ENCODE measurements at regions not wholly inside any gene's neighbourhood (a gene's known extent, or its start where the extent isn't known, plus 50 kb on each side); places are given as distances from the start of the nearest gene placed in this dataset.

GRCh38 chr5:110321117-110321516 is 405.4 kb downstream of the TMEM232 start:
- 74 to 90% methylated on average over 1 of the region's 1 CpG for WGBS, 2 donors
- H3K9me3 ChIP-seq: no peaks in the 10 kb centered on the region
- no peak overlapping the region for H3K27ac ChIP-seq
- intact Hi-C loops (cut with DNase I): no loop called here
- no peak for DNase-seq
- no peaks in the 10 kb centered on the region for H3K27me3 ChIP-seq
- H3K4me1 ChIP-seq: no peaks in the 10 kb centered on the region
- TF ChIP-seq CTCF (IDR thresholded peaks at IDR 0.05) (no peak), POLR2A (IDR thresholded peaks at IDR 0.05) (no peak)
- no peak overlapping the region for H3K4me3 ChIP-seq (replicated peaks in 1 of 3)
- H3K36me3 ChIP-seq: no peaks in the 10 kb centered on the region

- Histone ChIP-seq H3K4me3 (replicated peaks in 1 of 3) (no peak overlapping the region), H3K36me3 (no peaks in the 10 kb centered on the region), H3K27ac (no peak overlapping the region), H3K27me3 (no peaks in the 10 kb centered on the region), H3K9me3 (no peaks in the 10 kb centered on the region), H3K4me1 (no peaks in the 10 kb centered on the region)
- WGBS, 2 donors: 91 to 97% methylated on average over 1 of the region's 1 CpG
- intact Hi-C loops (cut with DNase I): no loop called here
- TF ChIP-seq CTCF (IDR thresholded peaks at IDR 0.05) (no peak), POLR2A (IDR thresholded peaks at IDR 0.05) (no peak)
- no peak for DNase-seq
Measured at GRCh38 chr5:110323357-110323756, 403.1 kb downstream of the TMEM232 start.

- Histone ChIP-seq H3K4me3 (replicated peaks in 1 of 3) (no peak overlapping the region), H3K9me3 (no peaks in the 10 kb centered on the region), H3K27ac (no peak overlapping the region), H3K36me3 (no peaks in the 10 kb centered on the region), H3K27me3 (no peaks in the 10 kb centered on the region), H3K4me1 (no peaks in the 10 kb centered on the region)
- no peak for DNase-seq
- intact Hi-C loops (cut with DNase I): no loop called here
- TF ChIP-seq POLR2A (IDR thresholded peaks at IDR 0.05) (no peak), CTCF (IDR thresholded peaks at IDR 0.05) (no peak)
Measured at GRCh38 chr5:110323832-110324231, 402.6 kb downstream of the TMEM232 start.

GRCh38 chr5:110324876-110325275 is 401.6 kb downstream of the TMEM232 start:
- no peak for DNase-seq
- Histone ChIP-seq H3K27ac (no peak overlapping the region), H3K4me1 (no peaks in the 10 kb centered on the region), H3K36me3 (no peaks in the 10 kb centered on the region), H3K4me3 (replicated peaks in 1 of 3) (no peak overlapping the region), H3K9me3 (no peaks in the 10 kb centered on the region), H3K27me3 (no peaks in the 10 kb centered on the region)
- WGBS, 2 donors: 94 to 95% methylated on average over 1 of the region's 1 CpG
- TF ChIP-seq CTCF (IDR thresholded peaks at IDR 0.05): no peak
- TF ChIP-seq POLR2A (IDR thresholded peaks at IDR 0.05): no peak
- intact Hi-C loops (cut with DNase I): no loop called here

- intact Hi-C loops (cut with DNase I): no loop called here
- Histone ChIP-seq H3K36me3 (no peaks in the 10 kb centered on the region), H3K9me3 (no peaks in the 10 kb centered on the region), H3K4me3 (replicated peaks in 1 of 3) (no peak overlapping the region), H3K27me3 (no peaks in the 10 kb centered on the region), H3K4me1 (no peaks in the 10 kb centered on the region), H3K27ac (no peak overlapping the region)
- TF ChIP-seq CTCF (IDR thresholded peaks at IDR 0.05): no peak
- no peak for TF ChIP-seq POLR2A (IDR thresholded peaks at IDR 0.05)
- DNase-seq: no peak
- 67 to 73% methylated on average over 5 of the region's 5 CpGs for WGBS, 2 donors
Measured at GRCh38 chr5:110329955-110330525, 396.4 kb downstream of the TMEM232 start.
